ENCODE measurements at regions not wholly inside any gene's neighbourhood (a gene's known extent, or its start where the extent isn't known, plus 50 kb on each side); places are given as distances from the start of the nearest gene placed in this dataset.

DNA sequence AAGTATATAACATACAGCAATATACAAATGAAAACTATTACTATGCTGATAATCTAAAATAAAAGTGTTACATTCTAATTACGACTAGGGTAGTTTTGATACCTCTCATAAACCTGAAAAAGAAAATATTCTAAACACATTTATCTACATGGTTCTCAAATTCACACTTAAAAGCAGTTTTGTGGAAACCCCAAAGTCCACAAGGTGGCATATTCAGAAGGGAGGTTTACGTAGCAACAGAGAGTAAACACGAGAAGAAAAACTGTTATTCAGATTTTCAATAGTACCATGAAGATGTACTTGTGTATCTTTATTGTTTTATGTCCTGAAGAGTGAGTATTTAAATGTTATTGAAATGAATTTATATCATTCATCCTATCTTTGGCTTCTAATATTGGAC is 275.9 kb upstream of the KLHL1 start:
- no peaks in the 10 kb centered on the region for H3K36me3 Mint-ChIP-seq (ENCODE audit: insufficient read depth)
- H3K4me3 Mint-ChIP-seq (ENCODE audit: low read depth), result no peak overlapping the region
- TF ChIP-seq, protein P1, sequence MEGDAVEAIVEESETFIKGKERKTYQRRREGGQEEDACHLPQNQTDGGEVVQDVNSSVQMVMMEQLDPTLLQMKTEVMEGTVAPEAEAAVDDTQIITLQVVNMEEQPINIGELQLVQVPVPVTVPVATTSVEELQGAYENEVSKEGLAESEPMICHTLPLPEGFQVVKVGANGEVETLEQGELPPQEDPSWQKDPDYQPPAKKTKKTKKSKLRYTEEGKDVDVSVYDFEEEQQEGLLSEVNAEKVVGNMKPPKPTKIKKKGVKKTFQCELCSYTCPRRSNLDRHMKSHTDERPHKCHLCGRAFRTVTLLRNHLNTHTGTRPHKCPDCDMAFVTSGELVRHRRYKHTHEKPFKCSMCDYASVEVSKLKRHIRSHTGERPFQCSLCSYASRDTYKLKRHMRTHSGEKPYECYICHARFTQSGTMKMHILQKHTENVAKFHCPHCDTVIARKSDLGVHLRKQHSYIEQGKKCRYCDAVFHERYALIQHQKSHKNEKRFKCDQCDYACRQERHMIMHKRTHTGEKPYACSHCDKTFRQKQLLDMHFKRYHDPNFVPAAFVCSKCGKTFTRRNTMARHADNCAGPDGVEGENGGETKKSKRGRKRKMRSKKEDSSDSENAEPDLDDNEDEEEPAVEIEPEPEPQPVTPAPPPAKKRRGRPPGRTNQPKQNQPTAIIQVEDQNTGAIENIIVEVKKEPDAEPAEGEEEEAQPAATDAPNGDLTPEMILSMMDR (IDR thresholded peaks at IDR 0.05; ENCODE audit: unreplicated experiment), result no peak
- no peak overlapping the region for H3K27ac Mint-ChIP-seq
- H3K27me3 Mint-ChIP-seq, result no peaks in the 10 kb centered on the region
- H3K4me1 Mint-ChIP-seq (ENCODE audit: low read depth), result peaks cover 2% of the 10 kb centered on the region
- H3K9me3 Mint-ChIP-seq (ENCODE audit: low read depth), result peaks cover 3% of the 10 kb centered on the region
- no peak for DNase-seq (ENCODE audit: low spot score, unreplicated experiment)

DNA sequence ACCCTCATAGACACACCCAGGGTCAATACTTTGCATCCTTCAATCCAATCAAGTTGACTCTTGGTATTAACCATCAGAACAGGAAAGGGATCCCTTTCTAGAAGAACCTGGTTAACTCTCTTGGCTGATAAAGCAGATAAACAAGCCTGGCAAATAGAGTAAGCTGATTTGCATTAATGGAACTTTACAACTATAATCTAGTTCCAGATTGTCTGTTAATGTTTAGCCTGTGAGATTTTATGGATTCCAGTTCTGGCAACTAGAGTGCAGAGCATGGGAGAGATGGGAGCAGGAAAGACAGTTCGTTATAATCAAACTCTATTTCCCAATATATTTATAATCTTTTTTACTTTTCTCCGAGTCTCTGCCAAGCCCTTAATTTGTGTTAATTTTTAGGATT is 272.6 kb upstream of the KLHL1 start:
- peaks cover 3% of the 10 kb centered on the region for H3K9me3 Mint-ChIP-seq (ENCODE audit: low read depth)
- H3K4me1 Mint-ChIP-seq (ENCODE audit: low read depth), result no peaks in the 10 kb centered on the region
- no peak overlapping the region for H3K4me3 Mint-ChIP-seq (ENCODE audit: low read depth)
- no peak overlapping the region for H3K27ac Mint-ChIP-seq
- H3K27me3 Mint-ChIP-seq, result no peaks in the 10 kb centered on the region
- TF ChIP-seq, protein P1 (IDR thresholded peaks at IDR 0.05; ENCODE audit: unreplicated experiment), result no peak
- no peaks in the 10 kb centered on the region for H3K36me3 Mint-ChIP-seq (ENCODE audit: insufficient read depth)
- no peak for DNase-seq (ENCODE audit: low spot score, unreplicated experiment)

DNA sequence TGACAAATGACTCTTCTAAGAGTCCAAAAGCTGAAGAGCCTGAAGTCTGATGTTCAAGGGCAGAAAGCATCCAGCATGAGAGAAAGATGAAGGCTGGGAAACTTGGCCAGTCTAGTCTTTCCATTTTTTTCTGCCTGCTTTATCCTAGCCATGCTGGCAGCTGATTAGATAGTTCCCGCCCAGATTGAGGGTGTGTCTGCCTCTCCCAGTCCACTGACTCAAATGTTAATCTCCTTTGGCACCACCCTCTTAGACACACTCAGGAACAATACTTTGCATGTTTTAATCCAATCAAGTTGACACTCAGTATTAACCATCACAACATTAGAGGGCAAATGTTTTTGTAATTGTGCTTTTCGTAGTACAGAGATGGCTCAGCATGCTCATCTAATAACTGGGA is 267.5 kb upstream of the KLHL1 start:
- DNase-seq (ENCODE audit: low spot score, unreplicated experiment), result no peak

DNA sequence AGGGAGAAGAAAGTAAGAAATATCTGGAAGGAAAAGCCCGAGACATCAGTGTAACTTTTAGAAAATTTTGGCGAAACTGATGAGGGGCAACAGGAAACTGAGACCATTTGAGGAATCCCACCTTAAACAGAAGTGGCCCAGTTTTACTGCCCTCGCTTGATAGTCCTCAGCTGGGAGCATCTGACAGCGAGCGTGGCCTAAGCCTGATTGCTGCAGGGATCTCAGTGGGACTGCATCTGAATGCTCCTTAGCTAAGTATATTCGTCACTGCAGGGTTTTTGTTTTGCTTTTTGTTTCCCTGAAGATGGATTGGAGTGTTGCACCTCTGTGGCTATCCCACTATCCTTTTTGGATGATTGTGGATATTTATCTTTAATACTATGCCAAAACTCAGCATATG is 262.7 kb upstream of the KLHL1 start:
- no peaks in the 10 kb centered on the region for H3K4me1 Mint-ChIP-seq (ENCODE audit: low read depth)
- H3K4me3 Mint-ChIP-seq (ENCODE audit: low read depth), result no peak overlapping the region
- H3K27ac Mint-ChIP-seq, result no peak overlapping the region
- H3K36me3 Mint-ChIP-seq (ENCODE audit: insufficient read depth), result no peaks in the 10 kb centered on the region
- H3K27me3 Mint-ChIP-seq, result no peaks in the 10 kb centered on the region
- TF ChIP-seq, protein P1 (IDR thresholded peaks at IDR 0.05; ENCODE audit: unreplicated experiment), result no peak
- DNase-seq (ENCODE audit: low spot score, unreplicated experiment), result no peak
- no peaks in the 10 kb centered on the region for H3K9me3 Mint-ChIP-seq (ENCODE audit: low read depth)

More for the DNA sequence above, 267.5 kb upstream of the KLHL1 start:
- Mint-ChIP-seq H3K27me3 (no peaks in the 10 kb centered on the region), H3K36me3 (ENCODE audit: insufficient read depth) (no peaks in the 10 kb centered on the region), H3K27ac (no peak overlapping the region), H3K4me3 (ENCODE audit: low read depth) (no peak overlapping the region), H3K4me1 (ENCODE audit: low read depth) (no peaks in the 10 kb centered on the region), H3K9me3 (ENCODE audit: low read depth) (no peaks in the 10 kb centered on the region)
- TF ChIP-seq, protein P1 (IDR thresholded peaks at IDR 0.05; ENCODE audit: unreplicated experiment), result no peak

DNA sequence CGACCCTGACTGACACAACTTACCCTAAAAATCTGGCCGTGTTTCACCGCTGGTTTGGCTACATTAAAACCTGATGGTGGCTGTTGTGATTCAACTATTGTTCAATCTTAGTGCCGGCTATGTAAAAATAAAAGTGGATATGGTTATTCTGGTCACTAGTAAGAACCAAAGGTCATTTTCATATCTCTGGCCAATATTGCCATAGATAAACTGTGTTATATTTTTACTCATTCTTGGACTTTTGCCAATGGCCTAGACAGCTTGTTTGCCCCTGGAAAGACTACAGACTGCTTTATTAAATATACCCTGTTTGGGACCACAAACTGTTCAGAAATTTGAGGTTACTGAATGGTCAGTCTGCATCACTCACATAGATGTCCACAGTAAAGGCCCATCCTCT is 258.5 kb upstream of the KLHL1 start:
- Mint-ChIP-seq H3K9me3 (ENCODE audit: low read depth) (no peaks in the 10 kb centered on the region), H3K4me3 (ENCODE audit: low read depth) (no peak overlapping the region), H3K4me1 (ENCODE audit: low read depth) (no peaks in the 10 kb centered on the region), H3K27ac (no peak overlapping the region), H3K27me3 (no peaks in the 10 kb centered on the region), H3K36me3 (ENCODE audit: insufficient read depth) (no peaks in the 10 kb centered on the region)
- TF ChIP-seq, protein P1 (IDR thresholded peaks at IDR 0.05; ENCODE audit: unreplicated experiment), result no peak
- DNase-seq (ENCODE audit: low spot score, unreplicated experiment), result no peak

Data from progenitor cell of endocrine pancreas (in vitro differentiated cells).